Upper lobe of left lung (tissue), 6 donors: ENCODE measurements at regions not wholly inside any gene's neighbourhood (a gene's known extent, or its start where the extent isn't known, plus 50 kb on each side); places are given as distances from the start of the nearest gene placed in this dataset.

Experiments used
- ATAC-seq, 2 donors: fragments of 200-7000 bp; cut with Tn5 transposase; one replicate each; pipeline ENCODE4 v1.9.1; 2022; ENCODE audit warnings: mild to moderate bottlenecking in 2 of 2, moderate library complexity in 2 of 2; ENCODE audit not compliant: low FRiP score in 2 of 2
- DNase-seq, 2 donors: peaks; one replicate each; pipeline ENCODE4 v3.0.0-alpha.2; 2019 to 2020
- H3K27ac ChIP-seq, 4 donors: fragments of 200-600 bp; sonication (generic); one replicate each; pipeline ENCODE4 v1.5.1; 2016 to 2019
- H3K27me3 ChIP-seq, 4 donors: fragments of 200-600 bp; sonication (generic); one replicate each; pipeline ENCODE4 v1.5.1; 2017 to 2019
- H3K36me3 ChIP-seq, 4 donors: fragments of 200-600 bp; sonication (generic); one replicate each; pipeline ENCODE4 v1.5.1; 2016 to 2019
- H3K4me1 ChIP-seq, 4 donors: fragments of 200-600 bp; sonication (generic); one replicate each; pipeline ENCODE4 v1.5.1; 2018 to 2019
- H3K4me3 ChIP-seq, 4 donors: fragments of 200-600 bp; sonication (generic); one replicate each; pipeline ENCODE4 v1.5.1; 2017 to 2019; ENCODE audit warnings: mild to moderate bottlenecking in 2 of 4, moderate library complexity in 1 of 4
- H3K9me3 ChIP-seq, 4 donors: fragments of 200-600 bp; sonication (generic); one replicate each; pipeline ENCODE4 v1.5.1; 2018 to 2019
- EP300 ChIP-seq, 4 donors: sonication (generic); formaldehyde crosslinking; IDR thresholded peaks; one replicate each; pipeline ENCODE4 v1.5.1; 2017; ENCODE audit warnings: antibody characterized with exemption in 4 of 4, control low read depth in 2 of 4
- POLR2A ChIP-seq, 4 donors: fragments of 450-650 bp; IDR thresholded peaks; one replicate each; pipeline ENCODE4 v1.5.1; 2016 to 2017; ENCODE audit warnings: antibody characterized with exemption in 4 of 4, mild to moderate bottlenecking in 2 of 4
- POLR2AphosphoS5 ChIP-seq, 2 donors: sonication (generic); formaldehyde crosslinking; IDR thresholded peaks; one replicate each; pipeline ENCODE4 v1.5.1; 2017; ENCODE audit warnings: antibody characterized with exemption in 2 of 2
- WGBS, 2 donors: methylation state at CpG; one replicate each; pipeline ENCODE4 v1.1.5; 2017 to 2018; 5-methylcytosine and 5-hydroxymethylcytosine counted together
- TF ChIP-seq, protein P1 (sequence below), 6 experiments: fragments of 450-650 bp in 4 of 6; fragments of 200-600 bp in 2 of 6; sonication (generic) in 2 of 6; IDR thresholded peaks; one replicate each; pipeline ENCODE4 v1.5.1; 2016 to 2019; ENCODE audit warnings: antibody characterized with exemption in 6 of 6
- donor health status: DM: no; HTN: no; CAD: no; lungs with moderate emphysema.
- donor health status: DM: no; HTN: yes; CAD: no; lungs with severe emphysema.

DNA sequence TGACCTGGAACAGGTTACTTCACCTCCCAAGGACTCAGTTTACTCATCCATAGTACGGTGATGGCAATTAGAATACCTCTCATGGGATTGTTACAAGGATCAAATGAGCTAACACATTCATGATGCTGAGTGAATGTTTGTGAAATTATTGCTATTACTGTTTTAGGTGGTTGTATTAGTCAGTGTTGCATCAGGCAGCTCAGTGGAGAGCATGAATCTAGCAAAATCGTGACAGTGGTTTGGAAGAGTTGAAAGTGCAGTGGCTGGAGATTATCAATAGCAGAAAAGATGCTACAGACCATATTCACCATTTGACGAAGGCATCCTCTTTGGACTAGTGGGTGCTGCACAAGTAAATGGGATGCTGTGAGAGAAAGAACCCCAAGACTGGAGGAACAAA, 50.4 kb upstream of the CTNNBL1 start:
- no peak overlapping the region for H3K27ac ChIP-seq
- no peaks in the 10 kb centered on the region for H3K27me3 ChIP-seq
- no peak for DNase-seq
- no peak for TF ChIP-seq EP300 (IDR thresholded peaks at IDR 0.05)
- TF ChIP-seq, protein P1, sequence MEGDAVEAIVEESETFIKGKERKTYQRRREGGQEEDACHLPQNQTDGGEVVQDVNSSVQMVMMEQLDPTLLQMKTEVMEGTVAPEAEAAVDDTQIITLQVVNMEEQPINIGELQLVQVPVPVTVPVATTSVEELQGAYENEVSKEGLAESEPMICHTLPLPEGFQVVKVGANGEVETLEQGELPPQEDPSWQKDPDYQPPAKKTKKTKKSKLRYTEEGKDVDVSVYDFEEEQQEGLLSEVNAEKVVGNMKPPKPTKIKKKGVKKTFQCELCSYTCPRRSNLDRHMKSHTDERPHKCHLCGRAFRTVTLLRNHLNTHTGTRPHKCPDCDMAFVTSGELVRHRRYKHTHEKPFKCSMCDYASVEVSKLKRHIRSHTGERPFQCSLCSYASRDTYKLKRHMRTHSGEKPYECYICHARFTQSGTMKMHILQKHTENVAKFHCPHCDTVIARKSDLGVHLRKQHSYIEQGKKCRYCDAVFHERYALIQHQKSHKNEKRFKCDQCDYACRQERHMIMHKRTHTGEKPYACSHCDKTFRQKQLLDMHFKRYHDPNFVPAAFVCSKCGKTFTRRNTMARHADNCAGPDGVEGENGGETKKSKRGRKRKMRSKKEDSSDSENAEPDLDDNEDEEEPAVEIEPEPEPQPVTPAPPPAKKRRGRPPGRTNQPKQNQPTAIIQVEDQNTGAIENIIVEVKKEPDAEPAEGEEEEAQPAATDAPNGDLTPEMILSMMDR (IDR thresholded peaks at IDR 0.05), result no peak
- TF ChIP-seq POLR2AphosphoS5 (IDR thresholded peaks at IDR 0.05), result no peak
- TF ChIP-seq POLR2A (IDR thresholded peaks at IDR 0.05), result no peak
- H3K4me3 ChIP-seq, result no peak overlapping the region
- WGBS, 2 donors, result 66 to 84% methylated on average over 3 of the region's 3 CpGs
- no peaks in the 10 kb centered on the region for H3K36me3 ChIP-seq
- H3K4me1 ChIP-seq, result no peaks in the 10 kb centered on the region
- ATAC-seq, result no peak
- H3K9me3 ChIP-seq, result no peaks in the 10 kb centered on the region

DNA sequence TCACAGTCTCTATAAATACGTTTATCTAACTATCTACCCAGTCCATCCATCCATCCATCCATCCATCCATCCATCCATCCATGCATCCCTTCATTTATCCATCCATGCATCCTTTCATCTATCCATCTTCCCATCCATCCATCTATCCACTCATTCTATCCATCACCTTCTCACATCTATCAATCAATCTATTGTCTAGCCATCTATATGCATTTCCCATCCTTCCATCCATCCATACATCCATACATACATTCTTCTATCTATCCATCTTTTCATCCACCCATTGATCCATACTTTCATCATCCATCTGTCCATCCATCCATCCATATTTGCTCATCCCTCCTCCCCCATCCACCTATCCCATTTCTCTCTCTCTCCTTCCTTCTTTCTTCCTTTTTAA, 51.6 kb upstream of the CTNNBL1 start:
- ATAC-seq (no peak), DNase-seq (no peak)
- no peak for TF ChIP-seq POLR2A (IDR thresholded peaks at IDR 0.05)
- TF ChIP-seq, protein P1 (IDR thresholded peaks at IDR 0.05), result no peak
- no peak for TF ChIP-seq POLR2AphosphoS5 (IDR thresholded peaks at IDR 0.05)
- TF ChIP-seq EP300 (IDR thresholded peaks at IDR 0.05), result no peak
- H3K36me3 ChIP-seq, result no peaks in the 10 kb centered on the region
- 77 to 83% methylated on average over 1 of the region's 1 CpG for WGBS, 2 donors
- H3K27ac ChIP-seq, result no peak overlapping the region
- no peaks in the 10 kb centered on the region for H3K27me3 ChIP-seq
- H3K4me3 ChIP-seq, result no peak overlapping the region
- H3K9me3 ChIP-seq, result no peaks in the 10 kb centered on the region
- no peaks in the 10 kb centered on the region for H3K4me1 ChIP-seq

DNA sequence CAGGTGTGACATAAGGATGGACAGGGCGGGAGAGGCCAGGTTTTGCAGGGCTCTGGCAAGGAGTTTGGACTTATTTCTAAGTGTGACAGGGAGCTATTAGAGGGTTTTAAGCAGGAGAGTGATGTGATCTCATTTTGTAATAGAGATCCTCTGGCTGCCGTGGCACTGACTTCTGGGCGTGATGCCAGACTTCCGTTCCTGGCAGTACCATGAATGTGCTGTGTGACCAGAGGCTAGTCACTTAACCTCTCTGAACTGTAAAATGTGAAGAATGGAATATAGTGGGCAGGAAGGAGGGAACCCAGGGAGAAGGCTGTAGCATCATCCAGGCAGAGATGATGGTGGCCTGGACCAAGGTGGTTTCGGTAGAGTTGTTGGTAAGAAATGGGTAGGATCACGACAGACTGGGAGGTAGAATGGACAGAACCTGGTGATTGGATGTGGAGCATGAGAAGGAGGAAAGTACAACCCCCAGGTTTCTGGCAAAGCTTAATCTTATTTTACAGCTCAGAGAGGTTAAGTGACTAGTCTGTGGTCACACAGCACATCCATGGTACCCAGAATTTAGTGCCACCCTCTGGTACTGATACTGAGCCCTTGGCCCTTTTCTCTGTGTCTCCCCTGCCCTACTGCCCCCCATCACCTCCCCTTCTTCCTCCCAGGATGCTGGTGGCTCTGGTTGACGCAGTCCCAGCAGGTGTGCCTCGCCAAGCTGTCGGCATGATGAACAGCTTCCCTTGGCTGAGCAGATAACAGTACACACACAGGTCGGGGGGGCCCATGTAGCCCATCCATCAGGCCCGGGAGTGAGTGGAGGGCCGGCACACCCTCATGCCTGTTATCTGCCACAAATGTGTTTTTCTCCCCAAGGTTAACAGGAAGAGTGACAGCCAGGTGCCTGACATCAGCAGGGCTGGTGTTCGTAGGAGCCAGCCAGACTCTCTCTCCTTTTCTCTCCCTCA, 52.9 kb upstream of the CTNNBL1 start:
- Histone ChIP-seq H3K4me1 (no peaks in the 10 kb centered on the region), H3K36me3 (no peaks in the 10 kb centered on the region), H3K4me3 (no peak overlapping the region), H3K27me3 (no peaks in the 10 kb centered on the region), H3K27ac (no peak overlapping the region), H3K9me3 (no peaks in the 10 kb centered on the region)
- DNase-seq, result no peak
- 28 to 37% methylated on average over 12 of the region's 13 CpGs for WGBS, 2 donors
- TF ChIP-seq POLR2AphosphoS5 (IDR thresholded peaks at IDR 0.05), result no peak
- TF ChIP-seq, protein P1 (IDR thresholded peaks at IDR 0.05), result no peak
- no peak for TF ChIP-seq EP300 (IDR thresholded peaks at IDR 0.05)
- no peak for TF ChIP-seq POLR2A (IDR thresholded peaks at IDR 0.05)
- ATAC-seq, result no peak

DNA sequence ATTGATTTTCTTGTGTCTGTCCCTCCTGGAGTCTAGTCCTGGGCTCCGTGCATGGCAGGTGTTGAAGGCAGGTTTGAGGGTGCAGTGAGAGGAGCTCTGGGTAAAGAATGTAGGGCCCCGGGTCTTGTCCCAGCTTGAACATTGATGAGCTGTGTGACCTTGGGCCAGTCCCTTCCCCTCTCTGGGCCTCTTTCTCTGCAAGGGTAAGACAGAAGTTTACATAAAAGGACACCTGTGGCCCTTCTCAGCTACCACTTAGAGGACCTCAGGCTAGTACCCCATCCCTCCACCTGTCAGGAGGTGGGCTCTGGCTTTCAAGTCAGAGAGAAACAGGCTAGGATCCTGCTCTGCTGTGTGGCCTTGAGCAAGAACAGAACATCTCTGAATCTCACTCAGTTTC, 55.3 kb upstream of the CTNNBL1 start:
- DNase-seq (no peak), ATAC-seq (no peak)
- WGBS, 2 donors, result 67 to 94% methylated on average over 1 to 2 of the region's 2 CpGs
- Histone ChIP-seq H3K4me3 (no peak overlapping the region), H3K36me3 (no peaks in the 10 kb centered on the region), H3K4me1 (no peaks in the 10 kb centered on the region), H3K27me3 (no peaks in the 10 kb centered on the region), H3K27ac (no peak overlapping the region), H3K9me3 (peaks cover 3 to 14% (median 10%) of the 10 kb centered on the region in 4 donors)
- no peak for TF ChIP-seq POLR2AphosphoS5 (IDR thresholded peaks at IDR 0.05)
- TF ChIP-seq, protein P1 (IDR thresholded peaks at IDR 0.05), result no peak
- TF ChIP-seq POLR2A (IDR thresholded peaks at IDR 0.05), result no peak
- no peak for TF ChIP-seq EP300 (IDR thresholded peaks at IDR 0.05)
